Aorta (tissue), 5 donors: ENCODE measurements at regions not wholly inside any gene's neighbourhood (a gene's known extent, or its start where the extent isn't known, plus 50 kb on each side); places are given as distances from the start of the nearest gene placed in this dataset.

Experiments used
- ATAC-seq: fragments of 200-7000 bp; cut with Tn5 transposase; one replicate; pipeline ENCODE4 v1.9.1; 2022; ENCODE audit warnings: moderate library complexity; ENCODE audit not compliant: low FRiP score
- DNase-seq, 2 donors: peaks; one replicate each; pipeline ENCODE4 v3.0.0-alpha.2; 2020
- H3K27ac ChIP-seq, 2 donors: one replicate each; pipeline ENCODE4 v1.5.1; 2013; ENCODE audit warnings: low read length in 2 of 2, mild to moderate bottlenecking in 2 of 2, moderate library complexity in 2 of 2, control low read depth in 1 of 2, inconsistent platforms in 1 of 2, low read depth in 1 of 2
- H3K27me3 ChIP-seq, 2 donors: one replicate each; pipeline ENCODE4 v1.6.1; 2013; ENCODE audit warnings: control low read depth in 1 of 2, low read length in 1 of 2, mild to moderate bottlenecking in 1 of 2, moderate library complexity in 1 of 2; ENCODE audit not compliant: insufficient read depth in 2 of 2, control insufficient read depth in 1 of 2
- H3K36me3 ChIP-seq, 2 donors: one replicate each; pipeline ENCODE4 v1.6.1; 2013; ENCODE audit warnings: control low read depth in 1 of 2, low read length in 1 of 2, mild to moderate bottlenecking in 1 of 2; ENCODE audit not compliant: insufficient read depth in 2 of 2, control insufficient read depth in 1 of 2
- H3K4me1 ChIP-seq, 2 donors: one replicate each; pipeline ENCODE4 v1.6.1; 2013; ENCODE audit warnings: low read length in 2 of 2, control low read depth in 1 of 2, mild to moderate bottlenecking in 1 of 2, moderate library complexity in 1 of 2; ENCODE audit not compliant: insufficient read depth in 2 of 2, control insufficient read depth in 1 of 2
- H3K4me3 ChIP-seq, 2 donors: one replicate each; pipeline ENCODE4 v1.5.1; 2013; ENCODE audit warnings: low read length in 2 of 2, control low read depth in 1 of 2, mild to moderate bottlenecking in 1 of 2
- H3K9me3 ChIP-seq: one replicate; pipeline ENCODE4 v1.6.1; 2013; ENCODE audit warnings: mild to moderate bottlenecking, low read length; ENCODE audit not compliant: control insufficient read depth
- WGBS, 2 donors: extraction: QIAGEN DNeasy Blood & Tissue Kit; methylation state at CpG; one replicate each; pipeline ENCODE4 v1.1.7; 2013; 5-methylcytosine and 5-hydroxymethylcytosine counted together
- intact Hi-C, 2 donors: fragments of 100-400 bp; cut with DNase I; formaldehyde crosslinking; loops; one replicate each; pipeline versions ENCODE4 v1.14.2 to v1.15.0; 2022
- donor health status: healthy with polysubstance abuse.
- donor health status: Bipolar disorder and iron deficiency.
- donor health status: DM: no; HTN: no; CAD: no.
- donor health status: DM: no; HTN: no; CAD: no.
- donor health status: DM: yes; HTN: yes; CAD: no.

GRCh38 chr13:109567315-109567714 lies 219.1 kb downstream of the IRS2 start:
- 58 to 68% methylated on average over 2 of the region's 2 CpGs for WGBS, 2 donors

DNA sequence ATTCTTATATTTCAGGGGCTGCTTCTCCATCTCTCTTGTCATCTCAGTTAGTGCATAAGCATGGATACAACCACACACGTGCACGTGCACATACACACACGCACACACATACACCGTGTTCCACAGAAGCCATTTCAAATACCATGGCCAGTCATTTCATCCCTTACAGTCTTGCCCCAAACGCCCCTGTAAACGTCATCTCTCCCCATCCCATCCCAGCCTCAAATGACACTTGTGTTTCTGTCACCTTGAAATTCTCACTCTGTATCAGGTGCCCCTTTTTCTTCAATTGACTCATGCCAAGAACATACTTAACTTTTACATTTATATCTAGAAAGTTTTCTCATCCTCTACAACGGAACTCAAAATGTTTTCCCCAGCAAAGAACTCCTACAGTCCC lies 220.5 kb downstream of the IRS2 start:
- WGBS, 2 donors, result 94 to 95% methylated on average over 7 of the region's 7 CpGs
- Histone ChIP-seq H3K36me3 (no peaks in the 10 kb centered on the region), H3K9me3 (no peaks in the 10 kb centered on the region), H3K4me1 (no peaks in the 10 kb centered on the region), H3K27ac (no peak overlapping the region), H3K27me3 (no peaks in the 10 kb centered on the region), H3K4me3 (no peak overlapping the region)
- DNase-seq (no peak), ATAC-seq (no peak)
- intact Hi-C loops, result no loop called here

More at GRCh38 chr13:109567315-109567714, 219.1 kb downstream of the IRS2 start:
- ATAC-seq, result no peak
- Histone ChIP-seq H3K9me3 (no peaks in the 10 kb centered on the region), H3K4me3 (no peak overlapping the region), H3K27ac (no peak overlapping the region), H3K4me1 (no peaks in the 10 kb centered on the region), H3K36me3 (no peaks in the 10 kb centered on the region), H3K27me3 (no peaks in the 10 kb centered on the region)
- no peak for DNase-seq
- intact Hi-C loops, result no loop called here

GRCh38 chr13:109548374-109548773 lies 238.0 kb downstream of the IRS2 start:
- 76 to 80% methylated on average over 3 of the region's 3 CpGs for WGBS, 2 donors
- no peak for ATAC-seq
- intact Hi-C loops, result no loop called here
- Histone ChIP-seq H3K9me3 (no peaks in the 10 kb centered on the region), H3K36me3 (no peaks in the 10 kb centered on the region), H3K4me1 (no peaks in the 10 kb centered on the region), H3K27me3 (no peaks in the 10 kb centered on the region), H3K4me3 (no peak overlapping the region), H3K27ac (no peak overlapping the region)
- no peak for DNase-seq

GRCh38 chr13:109547942-109548341 lies 238.4 kb downstream of the IRS2 start:
- Histone ChIP-seq H3K4me3 (no peak overlapping the region), H3K27me3 (no peaks in the 10 kb centered on the region), H3K4me1 (no peaks in the 10 kb centered on the region), H3K27ac (no peak overlapping the region), H3K36me3 (no peaks in the 10 kb centered on the region), H3K9me3 (no peaks in the 10 kb centered on the region)
- 91 to 92% methylated on average over 5 of the region's 5 CpGs for WGBS, 2 donors
- DNase-seq, result no peak
- intact Hi-C loops, result no loop called here
- no peak for ATAC-seq

- H3K4me1 ChIP-seq, result no peaks in the 10 kb centered on the region
- no peak for ATAC-seq
- 73 to 75% methylated on average over 6 of the region's 6 CpGs for WGBS, 2 donors
- intact Hi-C loops, result no loop called here
- DNase-seq, result no peak
- H3K27ac ChIP-seq, result no peak overlapping the region
- H3K9me3 ChIP-seq, result no peaks in the 10 kb centered on the region
- no peak overlapping the region for H3K4me3 ChIP-seq
- no peaks in the 10 kb centered on the region for H3K36me3 ChIP-seq
- H3K27me3 ChIP-seq, result no peaks in the 10 kb centered on the region
Observed at GRCh38 chr13:109545931-109546330, 240.5 kb downstream of the IRS2 start.

GRCh38 chr13:109541081-109541480 lies 245.3 kb downstream of the IRS2 start:
- Histone ChIP-seq H3K27me3 (peaks cover 0 to 1% of the 10 kb centered on the region in 2 donors), H3K4me1 (no peaks in the 10 kb centered on the region), H3K9me3 (no peaks in the 10 kb centered on the region), H3K36me3 (no peaks in the 10 kb centered on the region), H3K4me3 (no peak overlapping the region), H3K27ac (no peak overlapping the region)
- WGBS, 2 donors, result 91 to 94% methylated on average over 3 of the region's 3 CpGs
- intact Hi-C loops, result no loop called here
- ATAC-seq, result no peak
- DNase-seq, result no peak

DNA sequence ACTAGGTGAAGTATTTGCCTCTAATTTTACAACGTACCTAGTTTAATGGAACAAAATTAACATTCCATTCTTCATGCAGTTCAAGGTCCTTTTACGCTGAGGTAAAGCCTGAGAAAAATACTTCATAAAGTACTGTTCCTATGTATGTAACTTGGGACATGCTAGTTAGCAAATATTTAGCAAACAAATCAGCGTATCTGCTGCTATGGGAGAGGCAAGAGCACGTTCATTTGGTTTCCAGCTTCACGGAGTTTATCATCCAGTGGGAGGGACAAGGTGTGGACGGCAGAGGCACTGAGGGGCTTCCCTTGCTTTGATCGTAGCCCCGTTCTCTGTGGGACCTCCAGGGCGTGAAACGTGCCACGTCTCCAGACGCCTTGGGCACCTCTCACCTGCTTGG lies 248.8 kb downstream of the IRS2 start:
- H3K27me3 ChIP-seq, result peaks cover 0 to 1% of the 10 kb centered on the region in 2 donors
- intact Hi-C loops, result no loop called here
- H3K27ac ChIP-seq, result no peak overlapping the region
- WGBS, 2 donors, result 66 to 74% methylated on average over 12 of the region's 12 CpGs
- H3K4me1 ChIP-seq, result no peaks in the 10 kb centered on the region
- DNase-seq (no peak), ATAC-seq (no peak)
- no peaks in the 10 kb centered on the region for H3K9me3 ChIP-seq
- H3K36me3 ChIP-seq, result no peaks in the 10 kb centered on the region
- H3K4me3 ChIP-seq, result no peak overlapping the region

DNA sequence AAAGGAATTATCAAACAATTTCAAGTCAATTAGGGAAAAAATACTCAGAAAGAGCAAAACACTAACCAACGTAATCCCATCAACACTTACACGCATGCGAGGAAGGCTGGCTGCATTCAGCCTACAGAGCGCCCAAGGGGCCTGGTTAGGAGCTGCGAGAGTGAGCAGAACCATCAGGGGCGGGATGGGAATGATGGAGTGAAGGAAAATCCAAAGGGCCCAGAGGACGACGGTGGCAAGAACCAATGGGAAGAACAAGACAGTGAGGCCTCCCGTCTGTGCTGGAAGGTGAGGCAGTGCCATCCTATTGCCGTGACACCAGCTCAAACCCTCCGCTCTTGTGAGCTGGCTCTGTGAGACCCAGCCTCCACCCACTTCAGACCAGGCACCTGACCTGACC lies 253.0 kb downstream of the IRS2 start:
- intact Hi-C loops, result no loop called here
- WGBS, 2 donors, result 93 to 95% methylated on average over 11 of the region's 11 CpGs
- H3K4me3 ChIP-seq, result no peak overlapping the region
- ATAC-seq (no peak), DNase-seq (no peak)
- H3K4me1 ChIP-seq, result no peaks in the 10 kb centered on the region
- H3K9me3 ChIP-seq, result no peaks in the 10 kb centered on the region
- H3K27me3 ChIP-seq, result no peaks in the 10 kb centered on the region
- no peaks in the 10 kb centered on the region for H3K36me3 ChIP-seq
- no peak overlapping the region for H3K27ac ChIP-seq

GRCh38 chr13:109529964-109530363 lies 256.4 kb downstream of the IRS2 start:
- WGBS, 2 donors, result 92% methylated on average over 5 of the region's 5 CpGs
- no peaks in the 10 kb centered on the region for H3K36me3 ChIP-seq
- no peak overlapping the region for H3K4me3 ChIP-seq
- ATAC-seq (no peak), DNase-seq (no peak)
- H3K4me1 ChIP-seq, result no peaks in the 10 kb centered on the region
- no peaks in the 10 kb centered on the region for H3K9me3 ChIP-seq
- no peak overlapping the region for H3K27ac ChIP-seq
- H3K27me3 ChIP-seq, result no peaks in the 10 kb centered on the region
- intact Hi-C loops, result no loop called here
